Kidney (tissue), 13 donors: ENCODE measurements at regions not wholly inside any gene's neighbourhood (a gene's known extent, or its start where the extent isn't known, plus 50 kb on each side); places are given as distances from the start of the nearest gene placed in this dataset.

Experiments used
- DNase-seq, 5 donors: peaks; one replicate each; pipeline ENCODE4 v3.0.0-alpha.2; 2013 to 2020
- FAIRE-seq: peaks from 2 replicates; lab custom pipeline; 2012; peaks lifted over from hg19 to GRCh38; lab: Jason Lieb, UNC
- H3K27ac ChIP-seq, 2 donors: one replicate each; pipeline ENCODE4 v1.7.0; 2013; ENCODE audit warnings: low read depth in 2 of 2, low read length in 2 of 2, inconsistent platforms in 1 of 2
- H3K27me3 ChIP-seq: one replicate; pipeline ENCODE4 v1.7.1; 2013; ENCODE audit warnings: low read length, inconsistent platforms; ENCODE audit not compliant: control insufficient read depth, insufficient read depth
- H3K36me3 ChIP-seq, 3 donors: one replicate each; pipeline versions ENCODE4 v1.7.0 to v1.7.1; 2013; ENCODE audit warnings: low read length in 3 of 3, control low read depth in 1 of 3, inconsistent platforms in 1 of 3; ENCODE audit not compliant: insufficient read depth in 3 of 3, control insufficient read depth in 2 of 3
- H3K4me1 ChIP-seq, 3 donors: one replicate each; pipeline versions ENCODE4 v1.7.0 to v1.7.1; 2013; ENCODE audit warnings: low read length in 3 of 3, inconsistent platforms in 1 of 3, low read depth in 1 of 3; ENCODE audit not compliant: control insufficient read depth in 2 of 3, insufficient read depth in 2 of 3
- H3K4me3 ChIP-seq, 3 donors: one replicate each; pipeline versions ENCODE4 v1.7.0 to v1.8.1; 2013; ENCODE audit warnings: low read length in 3 of 3, control low read depth in 1 of 3, inconsistent platforms in 1 of 3
- H3K9ac ChIP-seq, 3 donors: one replicate each; pipeline versions ENCODE4 v1.7.0 to v1.7.1; 2013; ENCODE audit warnings: low read length in 3 of 3, control low read depth in 1 of 3, inconsistent platforms in 1 of 3
- H3K9me3 ChIP-seq, 3 donors: one replicate each; pipeline versions ENCODE4 v1.7.0 to v1.7.1; 2013; ENCODE audit warnings: low read length in 3 of 3, control low read depth in 1 of 3, inconsistent platforms in 1 of 3; ENCODE audit not compliant: control insufficient read depth in 2 of 3, insufficient read depth in 1 of 3
- CTCF ChIP-seq: IDR thresholded peaks from 3 replicates; pipeline ENCODE4 v1.5.1; 2012; ENCODE audit warnings: mild to moderate bottlenecking, moderate library complexity, borderline replicate concordance; ENCODE audit not compliant: insufficient read depth; ENCODE audit errors: extremely low read depth
- intact Hi-C: fragments of 100-400 bp; cut with DNase I; formaldehyde crosslinking; loops from one replicate; pipeline ENCODE4 v1.11.1; 2022
- donor health status: control.
- donor health status: control.
- donor health status: control.
- donor health status: control.
- donor health status: control.
- donor health status: DM: yes; HTN: yes; CAD: no.
- donor health status: Normal renal cell carcinoma (clear cell type).

- TF ChIP-seq CTCF = no peak
- no peaks in the 10 kb centered on the region for H3K9me3 ChIP-seq
- no peaks in the 10 kb centered on the region for H3K36me3 ChIP-seq
- peak in 1 of 5 donors; percentile 40 for DNase-seq
- peaks cover 0 to 5% (median 0%) of the 10 kb centered on the region in 3 donors for H3K4me1 ChIP-seq
- no peaks in the 10 kb centered on the region for H3K27me3 ChIP-seq
- H3K9ac ChIP-seq = no peak overlapping the region
- no peak overlapping the region for H3K4me3 ChIP-seq
- peak overlapping the region in 1 of 2 donors; percentile 14 for H3K27ac ChIP-seq
- no peak for FAIRE-seq
- intact Hi-C loops = no loop called here
Measured at GRCh38 chr10:15462253-15462897, 91.3 kb upstream of the FAM171A1 start.

- intact Hi-C loops = no loop called here
- DNase-seq (peak in 4 of 5 donors; percentile 39 to 88 (median 70)), FAIRE-seq (no peak)
- Histone ChIP-seq H3K9ac (no peak overlapping the region), H3K9me3 (no peaks in the 10 kb centered on the region), H3K27ac (peak overlapping the region in 1 of 2 donors; percentile 14), H3K27me3 (no peaks in the 10 kb centered on the region), H3K4me1 (peaks cover 0 to 5% (median 0%) of the 10 kb centered on the region in 3 donors), H3K36me3 (no peaks in the 10 kb centered on the region), H3K4me3 (peak overlapping the region in 1 of 3 donors; percentile 7)
- no peak for TF ChIP-seq CTCF
Measured at GRCh38 chr10:15461353-15462108, 90.4 kb upstream of the FAM171A1 start.

- H3K4me1 ChIP-seq = peaks cover 0 to 5% (median 0%) of the 10 kb centered on the region in 3 donors
- intact Hi-C loops = no loop called here
- DNase-seq (no peak), FAIRE-seq (no peak)
- no peak overlapping the region for H3K9ac ChIP-seq
- TF ChIP-seq CTCF = no peak
- no peaks in the 10 kb centered on the region for H3K27me3 ChIP-seq
- no peak overlapping the region for H3K4me3 ChIP-seq
- no peaks in the 10 kb centered on the region for H3K9me3 ChIP-seq
- no peaks in the 10 kb centered on the region for H3K36me3 ChIP-seq
- H3K27ac ChIP-seq = no peak overlapping the region
Measured at GRCh38 chr10:15460661-15461060, 89.6 kb upstream of the FAM171A1 start.
